Stomach (tissue), 8 donors: ENCODE measurements at regions not wholly inside any gene's neighbourhood (a gene's known extent, or its start where the extent isn't known, plus 50 kb on each side); places are given as distances from the start of the nearest gene placed in this dataset.

Experiments used
- DNase-seq, 2 donors: peaks; one replicate each; pipeline versions ENCODE4 v3.0.0 to v3.0.0-alpha.2; 2013 to 2019
- H3K27ac ChIP-seq, 5 donors: fragments of 200-600 bp in 4 of 5; sonication (generic) in 4 of 5; one replicate each; pipeline ENCODE4 v1.5.1; 2013 to 2019; ENCODE audit warnings: mild to moderate bottlenecking in 1 of 5, moderate library complexity in 1 of 5
- H3K27me3 ChIP-seq, 3 donors: fragments of 200-600 bp; sonication (generic); one replicate each; pipeline ENCODE4 v1.5.1; 2017 to 2019; ENCODE audit warnings: mixed run types in 1 of 3
- H3K36me3 ChIP-seq, 4 donors: fragments of 200-600 bp; sonication (generic); 1 replicate in 3 of 4; 2 replicates in 1 of 4; pipeline ENCODE4 v1.5.1; 2016 to 2019
- H3K4me1 ChIP-seq, 4 donors: fragments of 200-600 bp; sonication (generic); one replicate each; pipeline ENCODE4 v1.5.1; 2016 to 2019
- H3K4me3 ChIP-seq, 4 donors: fragments of 200-600 bp; sonication (generic) in 3 of 4; one replicate each; pipeline ENCODE4 v1.5.1; 2016 to 2019; ENCODE audit warnings: mild to moderate bottlenecking in 1 of 4
- H3K9me3 ChIP-seq, 4 donors: fragments of 200-600 bp; sonication (generic); one replicate each; pipeline ENCODE4 v1.5.1; 2016 to 2019
- CTCF ChIP-seq, 7 experiments: fragments of 450-650 bp in 4 of 7; fragments of 200-600 bp in 3 of 7; sonication (generic) in 3 of 7; IDR thresholded peaks; one replicate each; pipeline ENCODE4 v1.5.1; 2016 to 2019; ENCODE audit warnings: antibody characterized with exemption in 7 of 7, control low read depth in 2 of 7, mild to moderate bottlenecking in 1 of 7
- EP300 ChIP-seq: sonication (generic); formaldehyde crosslinking; IDR thresholded peaks from one replicate; pipeline ENCODE4 v1.6.1; 2017; ENCODE audit warnings: antibody characterized with exemption
- POLR2A ChIP-seq, 4 donors: fragments of 450-650 bp; IDR thresholded peaks; one replicate each; pipeline ENCODE4 v1.6.1; 2016; ENCODE audit warnings: antibody characterized with exemption in 4 of 4, control low read depth in 2 of 4, mild to moderate bottlenecking in 1 of 4, moderate library complexity in 1 of 4
- POLR2AphosphoS5 ChIP-seq, 3 donors: sonication (generic); formaldehyde crosslinking; IDR thresholded peaks; one replicate each; pipeline ENCODE4 v1.6.1; 2016; ENCODE audit warnings: antibody characterized with exemption in 3 of 3
- WGBS, 5 donors: extraction: QIAGEN DNeasy Blood & Tissue Kit in 3 of 5; methylation state at CpG; one replicate each; pipeline versions ENCODE4 v1.1.5 to v1.1.7; 2013 to 2018; 5-methylcytosine and 5-hydroxymethylcytosine counted together
- intact Hi-C: fragments of 100-400 bp; cut with DNase I; formaldehyde crosslinking; loops from one replicate; pipeline ENCODE4 v1.15.1; 2023; ENCODE audit warnings: low total_unique reads
- donor health status: healthy with polysubstance abuse.
- donor health status: Bipolar disorder and iron deficiency.
- donor health status: healthy.

GRCh38 chr2:20526708-20527107, 79.8 kb downstream of the RHOB start:
- no peak overlapping the region for H3K4me3 ChIP-seq
- H3K9me3 ChIP-seq: no peaks in the 10 kb centered on the region
- no peaks in the 10 kb centered on the region for H3K27me3 ChIP-seq
- peaks cover 16 to 34% (median 27%) of the 10 kb centered on the region in 4 donors for H3K4me1 ChIP-seq
- TF ChIP-seq EP300 (no peak), POLR2AphosphoS5 (IDR thresholded peaks at IDR 0.05) (no peak)
- intact Hi-C loops: no loop called here
- WGBS, 5 donors: 30 to 49% (median 34%) methylated on average over 3 to 5 of the region's 5 CpGs
- peak; percentile 46 to 79 for DNase-seq
- H3K27ac ChIP-seq: peak overlapping the region in 3 of 5 donors; percentile 6 to 52 (median 29)
- no peaks in the 10 kb centered on the region for H3K36me3 ChIP-seq

- intact Hi-C loops: no loop called here
- Histone ChIP-seq H3K27ac (no peak overlapping the region), H3K9me3 (no peaks in the 10 kb centered on the region), H3K27me3 (no peaks in the 10 kb centered on the region), H3K4me1 (peaks cover 16 to 34% (median 27%) of the 10 kb centered on the region in 4 donors), H3K4me3 (no peak overlapping the region), H3K36me3 (no peaks in the 10 kb centered on the region)
- no peak for DNase-seq
- TF ChIP-seq EP300 (no peak), POLR2A (IDR thresholded peaks at IDR 0.05) (no peak), CTCF (IDR thresholded peaks at IDR 0.05) (no peak), POLR2AphosphoS5 (IDR thresholded peaks at IDR 0.05) (no peak)
- WGBS, 5 donors: 86 to 96% (median 89%) methylated on average over 2 of the region's 2 CpGs
These were observed 81.8 kb downstream of the RHOB start for GRCh38 chr2:20528713-20529112.

- intact Hi-C loops: no loop called here
- H3K4me1 ChIP-seq: peaks cover 9 to 22% (median 19%) of the 10 kb centered on the region in 4 donors
- DNase-seq: no peak
- no peaks in the 10 kb centered on the region for H3K27me3 ChIP-seq
- no peaks in the 10 kb centered on the region for H3K9me3 ChIP-seq
- TF ChIP-seq EP300 (no peak), CTCF (IDR thresholded peaks at IDR 0.05) (no peak), POLR2A (IDR thresholded peaks at IDR 0.05) (no peak), POLR2AphosphoS5 (IDR thresholded peaks at IDR 0.05) (no peak)
- 90 to 97% (median 93%) methylated on average over 6 of the region's 6 CpGs for WGBS, 5 donors
- H3K36me3 ChIP-seq: no peaks in the 10 kb centered on the region
- H3K27ac ChIP-seq: no peak overlapping the region
- no peak overlapping the region for H3K4me3 ChIP-seq
These were observed 83.6 kb downstream of the RHOB start for GRCh38 chr2:20530520-20530919.

- Histone ChIP-seq H3K27ac (no peak overlapping the region), H3K36me3 (no peaks in the 10 kb centered on the region), H3K4me1 (peaks cover 5 to 12% (median 11%) of the 10 kb centered on the region in 4 donors), H3K27me3 (no peaks in the 10 kb centered on the region), H3K4me3 (no peak overlapping the region), H3K9me3 (no peaks in the 10 kb centered on the region)
- intact Hi-C loops: no loop called here
- DNase-seq: no peak
- WGBS, 5 donors: 70 to 80% (median 80%) methylated on average over 8 of the region's 8 CpGs
- TF ChIP-seq EP300 (no peak), CTCF (IDR thresholded peaks at IDR 0.05) (no peak), POLR2AphosphoS5 (IDR thresholded peaks at IDR 0.05) (no peak), POLR2A (IDR thresholded peaks at IDR 0.05) (no peak)
These were observed 84.9 kb downstream of the RHOB start for GRCh38 chr2:20531633-20532262.
